SK-N-SH (cell line): ENCODE measurements at regions not wholly inside any gene's neighbourhood (a gene's known extent, or its start where the extent isn't known, plus 50 kb on each side); places are given as distances from the start of the nearest gene placed in this dataset.

Experiments used
- CTCF ChIA-PET: fragments of 300-600, 350-600 bp; formaldehyde crosslinking; extraction: SDS; loops from one replicate; lab custom pipeline; 2021; lab: Yijun Ruan, JAX
- POLR2A ChIA-PET: fragments of 350-600 bp; sonication (Branson Sonifier 250); formaldehyde crosslinking; extraction: SDS; loops from one replicate; lab custom pipeline; 2020; ENCODE audit warnings: antibody characterized with exemption, inconsistent platforms; lab: Yijun Ruan, JAX
- DNase-seq: peaks from one replicate; pipeline ENCODE4 v3.0.0; 2012
- H2AFZ ChIP-seq: fragments of 200-600 bp; sonication (generic); 2 replicates; pipeline ENCODE4 v1.8.1; 2016; ENCODE audit warnings: antibody characterized with exemption, mild to moderate bottlenecking, low read depth
- H3F3A ChIP-seq: fragments of 200-600 bp; sonication (generic); replicated peaks from 2 replicates; pipeline ENCODE3; 2016; ENCODE audit warnings: antibody characterized with exemption, mild to moderate bottlenecking; ENCODE audit not compliant: insufficient read depth
- H3K27ac ChIP-seq, 2 experiments: fragments of 200-500 bp in 1 of 2; fragments of 200-600 bp in 1 of 2; sonication (Bioruptor generic) in 1 of 2; sonication (generic), shearing (Covaris generic) in 1 of 2; 2 replicates each; pipeline versions ENCODE4 v1.5.1 to v1.6.1; 2014 to 2016; ENCODE audit warnings: low read depth in 2 of 2, inconsistent platforms in 1 of 2, low read length in 1 of 2, mild to moderate bottlenecking in 1 of 2, mixed read lengths in 1 of 2
- H3K27me3 ChIP-seq: fragments of 200-600 bp; sonication (generic), shearing (Covaris generic); 2 replicates; pipeline ENCODE4 v1.6.1; 2016; ENCODE audit warnings: mixed run types; ENCODE audit not compliant: insufficient read depth
- H3K36me3 ChIP-seq, 2 experiments: fragments of 200-500 bp in 1 of 2; fragments of 200-600 bp in 1 of 2; sonication (Bioruptor generic) in 1 of 2; sonication (generic) in 1 of 2; replicated peaks in 1 of 2; 2 replicates each; pipeline versions ENCODE3 to v1.5.1; 2014 to 2016; ENCODE audit warnings: low read length in 1 of 2, mild to moderate bottlenecking in 1 of 2; ENCODE audit not compliant: insufficient read depth in 2 of 2, control insufficient read depth in 1 of 2
- H3K4me1 ChIP-seq, 2 experiments: fragments of 200-500 bp in 1 of 2; fragments of 200-600 bp in 1 of 2; sonication (Bioruptor generic) in 1 of 2; sonication (generic), shearing (Covaris generic) in 1 of 2; 2 replicates each; pipeline versions ENCODE4 v1.5.1 to v1.6.1; 2014 to 2016; ENCODE audit warnings: low read depth in 1 of 2, low read length in 1 of 2, mixed run types in 1 of 2; ENCODE audit not compliant: insufficient read depth in 2 of 2, control insufficient read depth in 1 of 2
- H3K4me2 ChIP-seq: fragments of 200-600 bp; sonication (generic), shearing (Covaris generic); 2 replicates; pipeline ENCODE4 v1.6.1; 2017; ENCODE audit warnings: mixed run types
- H3K4me3 ChIP-seq, 2 experiments: fragments of 200-500 bp in 1 of 2; fragments of 200-600 bp in 1 of 2; sonication (Bioruptor generic) in 1 of 2; sonication (generic), shearing (Covaris generic) in 1 of 2; 2 replicates each; pipeline versions ENCODE4 v1.5.1 to v1.8.1; 2014 to 2016; ENCODE audit warnings: low read depth in 2 of 2, inconsistent platforms in 1 of 2, low read length in 1 of 2, mild to moderate bottlenecking in 1 of 2, mixed read lengths in 1 of 2, moderate library complexity in 1 of 2
- H3K79me2 ChIP-seq: fragments of 200-600 bp; sonication (generic); 2 replicates; pipeline ENCODE4 v1.8.1; 2017; ENCODE audit warnings: mild to moderate bottlenecking; ENCODE audit not compliant: insufficient read depth
- H3K9ac ChIP-seq: fragments of 200-600 bp; sonication (generic); 2 replicates; pipeline ENCODE4 v1.6.1; 2017; ENCODE audit warnings: mixed run types
- H3K9me2 ChIP-seq: fragments of 200-600 bp; sonication (generic); 2 replicates; pipeline ENCODE4 v1.6.1; 2017; ENCODE audit warnings: mixed run types
- H3K9me3 ChIP-seq: fragments of 200-600 bp; sonication (generic); 2 replicates; pipeline ENCODE4 v1.6.1; 2017; ENCODE audit warnings: mixed run types, mild to moderate bottlenecking, moderate library complexity
- H4K20me1 ChIP-seq: fragments of 200-600 bp; sonication (generic); 2 replicates; pipeline ENCODE4 v1.6.1; 2017; ENCODE audit warnings: mild to moderate bottlenecking, mixed run types; ENCODE audit not compliant: insufficient read depth
- EP300 ChIP-seq, 2 experiments: IDR thresholded peaks; 2 replicates each; pipeline versions ENCODE4 v1.4.0 to v1.6.1; 2012; ENCODE audit warnings: borderline replicate concordance in 1 of 2, low read depth in 1 of 2, low read length in 1 of 2
- MAX ChIP-seq: IDR thresholded peaks from 2 replicates; pipeline ENCODE4 v1.4.0; 2012; ENCODE audit warnings: low read depth
- MEF2A ChIP-seq: IDR thresholded peaks from 2 replicates; pipeline ENCODE4 v1.4.0; 2012; ENCODE audit warnings: low read depth, borderline replicate concordance
- NRF1 ChIP-seq: IDR thresholded peaks from 2 replicates; pipeline ENCODE4 v1.6.1; 2012; ENCODE audit warnings: low read depth, mild to moderate bottlenecking, low read length
- POLR2AphosphoS5 ChIP-seq: IDR thresholded peaks from 2 replicates; pipeline ENCODE4 v1.6.1; 2012; ENCODE audit warnings: low read depth, low read length
- RAD21 ChIP-seq: IDR thresholded peaks from 2 replicates; pipeline ENCODE4 v1.6.1; 2012; ENCODE audit warnings: mild to moderate bottlenecking, low read length
- RCOR1 ChIP-seq: fragments of 150-350 bp; IDR thresholded peaks from 2 replicates; pipeline ENCODE4 v1.6.1; 2017; ENCODE audit warnings: antibody characterized with exemption, low read length
- REST ChIP-seq: IDR thresholded peaks from 2 replicates; pipeline ENCODE4 v1.6.1; 2012; ENCODE audit warnings: mild to moderate bottlenecking, low read depth, low read length, moderate library complexity
- RXRA ChIP-seq: IDR thresholded peaks from 2 replicates; pipeline ENCODE4 v1.4.0; 2012; ENCODE audit warnings: low read depth, mild to moderate bottlenecking, borderline replicate concordance
- SIN3A ChIP-seq: IDR thresholded peaks from 2 replicates; pipeline ENCODE4 v1.6.1; 2012; ENCODE audit warnings: low read depth, mild to moderate bottlenecking, low read length, moderate library complexity, borderline replicate concordance
- TCF12 ChIP-seq: IDR thresholded peaks from 2 replicates; pipeline ENCODE4 v1.4.0; 2012
- TEAD4 ChIP-seq: IDR thresholded peaks from 2 replicates; pipeline ENCODE4 v1.4.0; 2012; ENCODE audit warnings: mild to moderate bottlenecking, borderline replicate concordance; ENCODE audit not compliant: insufficient read depth
- WGBS: methylation state at CpG from one replicate; pipeline ENCODE4 v1.1.6; 2017; ENCODE audit warnings: low lambda C conversion rate; 5-methylcytosine and 5-hydroxymethylcytosine counted together
- TF ChIP-seq, protein P1 (sequence below): IDR thresholded peaks from 2 replicates; pipeline ENCODE4 v1.4.0; 2012; ENCODE audit warnings: low read depth, borderline replicate concordance
- TF ChIP-seq, protein P2 (sequence below): fragments of 150-350 bp; IDR thresholded peaks from 2 replicates; pipeline ENCODE4 v1.6.1; 2016; ENCODE audit warnings: mild to moderate bottlenecking, low read depth, low read length

- TF ChIP-seq, protein P1, sequence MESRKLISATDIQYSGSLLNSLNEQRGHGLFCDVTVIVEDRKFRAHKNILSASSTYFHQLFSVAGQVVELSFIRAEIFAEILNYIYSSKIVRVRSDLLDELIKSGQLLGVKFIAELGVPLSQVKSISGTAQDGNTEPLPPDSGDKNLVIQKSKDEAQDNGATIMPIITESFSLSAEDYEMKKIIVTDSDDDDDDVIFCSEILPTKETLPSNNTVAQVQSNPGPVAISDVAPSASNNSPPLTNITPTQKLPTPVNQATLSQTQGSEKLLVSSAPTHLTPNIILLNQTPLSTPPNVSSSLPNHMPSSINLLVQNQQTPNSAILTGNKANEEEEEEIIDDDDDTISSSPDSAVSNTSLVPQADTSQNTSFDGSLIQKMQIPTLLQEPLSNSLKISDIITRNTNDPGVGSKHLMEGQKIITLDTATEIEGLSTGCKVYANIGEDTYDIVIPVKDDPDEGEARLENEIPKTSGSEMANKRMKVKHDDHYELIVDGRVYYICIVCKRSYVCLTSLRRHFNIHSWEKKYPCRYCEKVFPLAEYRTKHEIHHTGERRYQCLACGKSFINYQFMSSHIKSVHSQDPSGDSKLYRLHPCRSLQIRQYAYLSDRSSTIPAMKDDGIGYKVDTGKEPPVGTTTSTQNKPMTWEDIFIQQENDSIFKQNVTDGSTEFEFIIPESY, result no peak
- TF ChIP-seq RXRA (no peak), EP300 (IDR thresholded peaks at IDR 0.05; ENCODE audit: borderline replicate concordance in 1 of 2, low read depth in 1 of 2, low read length in 1 of 2) (no peak)
Observed at GRCh38 chr10:44659320-44659719, 251.8 kb upstream of the TMEM72 start (continued).

DNA sequence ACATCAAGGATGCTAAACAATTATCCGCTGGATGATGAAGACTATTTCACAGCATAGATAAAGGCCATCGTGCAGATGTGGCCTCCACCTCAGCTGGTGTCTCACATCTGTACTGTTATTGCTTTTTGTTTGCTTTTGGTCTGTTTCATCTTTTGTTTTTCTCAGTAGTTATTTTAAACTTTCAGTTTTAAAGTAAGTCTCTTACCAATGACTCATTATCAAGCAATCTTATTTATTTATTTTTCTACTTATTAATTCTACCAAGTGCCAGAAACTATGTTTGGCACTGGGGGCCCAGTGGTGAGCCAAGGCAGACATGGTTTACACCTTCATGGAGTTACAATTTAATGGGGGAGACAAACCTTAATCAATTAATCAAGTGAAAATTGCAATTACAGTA is 250.9 kb upstream of the TMEM72 start:
- 25% methylated on average over 2 of the region's 2 CpGs for WGBS
- Histone ChIP-seq H3K27ac (no peak overlapping the region), H3F3A (no peaks in the 10 kb centered on the region), H3K9me2 (no peaks in the 10 kb centered on the region), H3K4me1 (no peaks in the 10 kb centered on the region), H3K4me3 (no peak overlapping the region), H3K9me3 (no peaks in the 10 kb centered on the region), H3K9ac (no peak overlapping the region), H2AFZ (no peak overlapping the region), H3K4me2 (no peak overlapping the region), H3K79me2 (no peaks in the 10 kb centered on the region), H3K36me3 (no peaks in the 10 kb centered on the region), H4K20me1 (no peaks in the 10 kb centered on the region), H3K27me3 (peaks cover 11% of the 10 kb centered on the region; the same call in 1 of the 2 replicates)
- CTCF ChIA-PET, result no interaction called here
- TF ChIP-seq RCOR1 (no peak), RAD21 (no peak), TCF12 (no peak), MAX (no peak)
- TF ChIP-seq, protein P1, result no peak
- POLR2A ChIA-PET, result no interaction called here
- no peak for DNase-seq

DNA sequence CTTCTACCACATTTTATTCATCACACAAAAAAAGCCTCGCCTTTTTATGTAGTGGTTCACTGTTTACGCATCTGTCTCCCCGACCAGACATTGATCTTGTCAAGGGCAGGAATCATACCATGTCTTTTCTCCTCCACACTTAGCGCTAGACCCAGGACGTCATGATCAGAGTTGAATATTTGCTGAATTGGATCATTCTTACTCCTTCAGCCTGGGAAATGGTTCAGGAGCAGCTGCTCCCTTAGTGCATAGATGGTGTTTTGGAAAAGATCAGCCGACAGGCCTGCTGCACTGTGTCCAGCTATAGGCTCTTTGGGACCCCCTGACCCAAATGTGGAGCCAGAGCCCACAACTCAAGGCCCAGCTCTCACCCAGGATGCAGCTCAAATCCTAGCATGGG is 249.1 kb upstream of the TMEM72 start:
- ChIA-PET CTCF (no interaction called here), POLR2A (no interaction called here)
- WGBS, result 27% methylated on average over 6 of the region's 6 CpGs
- no peak for DNase-seq
- no peaks in the 10 kb centered on the region for H3F3A ChIP-seq
- peaks cover 11% of the 10 kb centered on the region; the same call in 1 of the 2 replicates for H3K27me3 ChIP-seq
- no peak overlapping the region for H3K4me2 ChIP-seq
- no peaks in the 10 kb centered on the region for H4K20me1 ChIP-seq
- no peak overlapping the region for H3K9ac ChIP-seq
- H3K4me3 ChIP-seq, result no peak overlapping the region
- no peaks in the 10 kb centered on the region for H3K79me2 ChIP-seq
- H3K9me2 ChIP-seq, result no peaks in the 10 kb centered on the region
- no peak overlapping the region for H3K27ac ChIP-seq
- H2AFZ ChIP-seq, result no peak overlapping the region
- no peaks in the 10 kb centered on the region for H3K36me3 ChIP-seq
- H3K4me1 ChIP-seq, result no peaks in the 10 kb centered on the region
- H3K9me3 ChIP-seq, result no peaks in the 10 kb centered on the region
- TF ChIP-seq SIN3A (no peak), MEF2A (no peak), NRF1 (no peak), TEAD4 (no peak), REST (no peak), POLR2AphosphoS5 (no peak)
- TF ChIP-seq, protein P1, result no peak
- TF ChIP-seq, protein P2, sequence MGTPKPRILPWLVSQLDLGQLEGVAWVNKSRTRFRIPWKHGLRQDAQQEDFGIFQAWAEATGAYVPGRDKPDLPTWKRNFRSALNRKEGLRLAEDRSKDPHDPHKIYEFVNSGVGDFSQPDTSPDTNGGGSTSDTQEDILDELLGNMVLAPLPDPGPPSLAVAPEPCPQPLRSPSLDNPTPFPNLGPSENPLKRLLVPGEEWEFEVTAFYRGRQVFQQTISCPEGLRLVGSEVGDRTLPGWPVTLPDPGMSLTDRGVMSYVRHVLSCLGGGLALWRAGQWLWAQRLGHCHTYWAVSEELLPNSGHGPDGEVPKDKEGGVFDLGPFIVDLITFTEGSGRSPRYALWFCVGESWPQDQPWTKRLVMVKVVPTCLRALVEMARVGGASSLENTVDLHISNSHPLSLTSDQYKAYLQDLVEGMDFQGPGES, result no peak
